SK-N-SH (cell line): ENCODE measurements at regions not wholly inside any gene's neighbourhood (a gene's known extent, or its start where the extent isn't known, plus 50 kb on each side); places are given as distances from the start of the nearest gene placed in this dataset.

ENCODE experiments used
- CTCF ChIA-PET: fragments of 300-600, 350-600 bp; formaldehyde crosslinking; extraction: SDS; loops from one replicate; lab custom pipeline; 2021; lab: Yijun Ruan, JAX
- POLR2A ChIA-PET: fragments of 350-600 bp; sonication (Branson Sonifier 250); formaldehyde crosslinking; extraction: SDS; loops from one replicate; lab custom pipeline; 2020; ENCODE audit warnings: antibody characterized with exemption, inconsistent platforms; lab: Yijun Ruan, JAX
- DNase-seq: peaks from one replicate; pipeline ENCODE4 v3.0.0; 2012
- H2AFZ ChIP-seq: fragments of 200-600 bp; sonication (generic); 2 replicates; pipeline ENCODE4 v1.8.1; 2016; ENCODE audit warnings: antibody characterized with exemption, mild to moderate bottlenecking, low read depth
- H3F3A ChIP-seq: fragments of 200-600 bp; sonication (generic); replicated peaks from 2 replicates; pipeline ENCODE3; 2016; ENCODE audit warnings: antibody characterized with exemption, mild to moderate bottlenecking; ENCODE audit not compliant: insufficient read depth
- H3K27ac ChIP-seq, 2 experiments: fragments of 200-500 bp in 1 of 2; fragments of 200-600 bp in 1 of 2; sonication (Bioruptor generic) in 1 of 2; sonication (generic), shearing (Covaris generic) in 1 of 2; 2 replicates each; pipeline versions ENCODE4 v1.5.1 to v1.6.1; 2014 to 2016; ENCODE audit warnings: low read depth in 2 of 2, inconsistent platforms in 1 of 2, low read length in 1 of 2, mild to moderate bottlenecking in 1 of 2, mixed read lengths in 1 of 2
- H3K27me3 ChIP-seq: fragments of 200-600 bp; sonication (generic), shearing (Covaris generic); 2 replicates; pipeline ENCODE4 v1.6.1; 2016; ENCODE audit warnings: mixed run types; ENCODE audit not compliant: insufficient read depth
- H3K36me3 ChIP-seq, 2 experiments: fragments of 200-500 bp in 1 of 2; fragments of 200-600 bp in 1 of 2; sonication (Bioruptor generic) in 1 of 2; sonication (generic) in 1 of 2; replicated peaks in 1 of 2; 2 replicates each; pipeline versions ENCODE3 to v1.5.1; 2014 to 2016; ENCODE audit warnings: low read length in 1 of 2, mild to moderate bottlenecking in 1 of 2; ENCODE audit not compliant: insufficient read depth in 2 of 2, control insufficient read depth in 1 of 2
- H3K4me1 ChIP-seq, 2 experiments: fragments of 200-500 bp in 1 of 2; fragments of 200-600 bp in 1 of 2; sonication (Bioruptor generic) in 1 of 2; sonication (generic), shearing (Covaris generic) in 1 of 2; 2 replicates each; pipeline versions ENCODE4 v1.5.1 to v1.6.1; 2014 to 2016; ENCODE audit warnings: low read depth in 1 of 2, low read length in 1 of 2, mixed run types in 1 of 2; ENCODE audit not compliant: insufficient read depth in 2 of 2, control insufficient read depth in 1 of 2
- H3K4me2 ChIP-seq: fragments of 200-600 bp; sonication (generic), shearing (Covaris generic); 2 replicates; pipeline ENCODE4 v1.6.1; 2017; ENCODE audit warnings: mixed run types
- H3K4me3 ChIP-seq, 2 experiments: fragments of 200-500 bp in 1 of 2; fragments of 200-600 bp in 1 of 2; sonication (Bioruptor generic) in 1 of 2; sonication (generic), shearing (Covaris generic) in 1 of 2; 2 replicates each; pipeline versions ENCODE4 v1.5.1 to v1.8.1; 2014 to 2016; ENCODE audit warnings: low read depth in 2 of 2, inconsistent platforms in 1 of 2, low read length in 1 of 2, mild to moderate bottlenecking in 1 of 2, mixed read lengths in 1 of 2, moderate library complexity in 1 of 2
- H3K79me2 ChIP-seq: fragments of 200-600 bp; sonication (generic); 2 replicates; pipeline ENCODE4 v1.8.1; 2017; ENCODE audit warnings: mild to moderate bottlenecking; ENCODE audit not compliant: insufficient read depth
- H3K9ac ChIP-seq: fragments of 200-600 bp; sonication (generic); 2 replicates; pipeline ENCODE4 v1.6.1; 2017; ENCODE audit warnings: mixed run types
- H3K9me2 ChIP-seq: fragments of 200-600 bp; sonication (generic); 2 replicates; pipeline ENCODE4 v1.6.1; 2017; ENCODE audit warnings: mixed run types
- H3K9me3 ChIP-seq: fragments of 200-600 bp; sonication (generic); 2 replicates; pipeline ENCODE4 v1.6.1; 2017; ENCODE audit warnings: mixed run types, mild to moderate bottlenecking, moderate library complexity
- H4K20me1 ChIP-seq: fragments of 200-600 bp; sonication (generic); 2 replicates; pipeline ENCODE4 v1.6.1; 2017; ENCODE audit warnings: mild to moderate bottlenecking, mixed run types; ENCODE audit not compliant: insufficient read depth
- CHD2 ChIP-seq: fragments of 150-350 bp; IDR thresholded peaks from 2 replicates; pipeline ENCODE4 v1.6.1; 2018; ENCODE audit warnings: low read length; ENCODE audit not compliant: partially characterized antibody
- CTCF ChIP-seq: fragments of 200-600 bp; sonication (generic); IDR thresholded peaks from 2 replicates; pipeline ENCODE4 v1.6.1; 2017; ENCODE audit warnings: antibody characterized with exemption, mild to moderate bottlenecking, moderate library complexity
- EP300 ChIP-seq, 2 experiments: IDR thresholded peaks; 2 replicates each; pipeline versions ENCODE4 v1.4.0 to v1.6.1; 2012; ENCODE audit warnings: borderline replicate concordance in 1 of 2, low read depth in 1 of 2, low read length in 1 of 2
- FOXJ3 ChIP-seq: sonication (generic); formaldehyde crosslinking; IDR thresholded peaks from 2 replicates; pipeline ENCODE4 v1.5.1; 2020; ENCODE audit warnings: mild to moderate bottlenecking, missing genetic modification reagents
- FOXM1 ChIP-seq: IDR thresholded peaks from 2 replicates; pipeline ENCODE4 v1.4.0; 2012; ENCODE audit warnings: low read depth, mild to moderate bottlenecking
- GABPA ChIP-seq: IDR thresholded peaks from 2 replicates; pipeline ENCODE4 v1.4.0; 2012; ENCODE audit warnings: low read depth, mild to moderate bottlenecking
- JUND ChIP-seq: IDR thresholded peaks from 2 replicates; pipeline ENCODE4 v1.4.0; 2012
- REST ChIP-seq: IDR thresholded peaks from 2 replicates; pipeline ENCODE4 v1.6.1; 2012; ENCODE audit warnings: mild to moderate bottlenecking, low read depth, low read length, moderate library complexity
- SIN3A ChIP-seq: IDR thresholded peaks from 2 replicates; pipeline ENCODE4 v1.6.1; 2012; ENCODE audit warnings: low read depth, mild to moderate bottlenecking, low read length, moderate library complexity, borderline replicate concordance
- TAF1 ChIP-seq: IDR thresholded peaks from 2 replicates; pipeline ENCODE4 v1.6.1; 2012; ENCODE audit warnings: low read depth, mild to moderate bottlenecking, low read length, moderate library complexity, borderline replicate concordance
- TCF12 ChIP-seq: IDR thresholded peaks from 2 replicates; pipeline ENCODE4 v1.4.0; 2012
- TEAD4 ChIP-seq: IDR thresholded peaks from 2 replicates; pipeline ENCODE4 v1.4.0; 2012; ENCODE audit warnings: mild to moderate bottlenecking, borderline replicate concordance; ENCODE audit not compliant: insufficient read depth
- WGBS: methylation state at CpG from one replicate; pipeline ENCODE4 v1.1.6; 2017; ENCODE audit warnings: low lambda C conversion rate; 5-methylcytosine and 5-hydroxymethylcytosine counted together
- TF ChIP-seq, protein P1 (sequence below): IDR thresholded peaks from 2 replicates; pipeline ENCODE4; 2012
- TF ChIP-seq, protein P2 (sequence below): IDR thresholded peaks from 2 replicates; pipeline ENCODE4 v1.4.0; 2012; ENCODE audit warnings: low read depth, borderline replicate concordance

GRCh38 chr20:24736131-24736843, 212.8 kb upstream of the CST7 start:
- Histone ChIP-seq H3K4me1 (peaks cover 0 to 5% of the 10 kb centered on the region in 2 experiments; a peak in 1 of 4 replicates), H3K4me2 (no peak overlapping the region), H3K79me2 (no peaks in the 10 kb centered on the region), H3K27ac (no peak overlapping the region), H4K20me1 (no peaks in the 10 kb centered on the region), H3K9me2 (no peaks in the 10 kb centered on the region), H3F3A (no peaks in the 10 kb centered on the region), H3K36me3 (no peaks in the 10 kb centered on the region), H3K9me3 (no peaks in the 10 kb centered on the region), H3K9ac (no peak overlapping the region), H2AFZ (no peak overlapping the region), H3K27me3 (no peaks in the 10 kb centered on the region), H3K4me3 (no peak overlapping the region)
- ChIA-PET POLR2A (no interaction called here), CTCF (no interaction called here)
- no peak for DNase-seq
- WGBS: 41% methylated on average over 10 of the region's 10 CpGs
- TF ChIP-seq FOXM1 (no peak), TEAD4 (no peak), FOXJ3 (CRISPR knock-in tag) (no peak)
- TF ChIP-seq, all 33 proteins: peak for 0

GRCh38 chr20:24736844-24737211, 212.2 kb upstream of the CST7 start:
- 51% methylated on average over 5 of the region's 5 CpGs for WGBS
- ChIA-PET POLR2A (no interaction called here), CTCF (no interaction called here)
- Histone ChIP-seq H3F3A (no peaks in the 10 kb centered on the region), H3K9me3 (no peaks in the 10 kb centered on the region), H4K20me1 (no peaks in the 10 kb centered on the region), H3K4me1 (peaks cover 0 to 5% of the 10 kb centered on the region in 2 experiments; a peak in 1 of 4 replicates), H3K4me2 (no peak overlapping the region), H3K36me3 (no peaks in the 10 kb centered on the region), H3K9ac (no peak overlapping the region), H3K27me3 (no peaks in the 10 kb centered on the region), H3K27ac (no peak overlapping the region), H3K4me3 (no peak overlapping the region), H2AFZ (no peak overlapping the region), H3K79me2 (no peaks in the 10 kb centered on the region), H3K9me2 (no peaks in the 10 kb centered on the region)
- no peak for TF ChIP-seq FOXJ3 (CRISPR knock-in tag)
- TF ChIP-seq GABPA: no peak
- TF ChIP-seq CHD2: no peak
- no peak for TF ChIP-seq SIN3A
- TF ChIP-seq EP300 (IDR thresholded peaks at IDR 0.05; ENCODE audit: borderline replicate concordance in 1 of 2, low read depth in 1 of 2, low read length in 1 of 2): no peak
- TF ChIP-seq REST: no peak
- TF ChIP-seq, protein P1, sequence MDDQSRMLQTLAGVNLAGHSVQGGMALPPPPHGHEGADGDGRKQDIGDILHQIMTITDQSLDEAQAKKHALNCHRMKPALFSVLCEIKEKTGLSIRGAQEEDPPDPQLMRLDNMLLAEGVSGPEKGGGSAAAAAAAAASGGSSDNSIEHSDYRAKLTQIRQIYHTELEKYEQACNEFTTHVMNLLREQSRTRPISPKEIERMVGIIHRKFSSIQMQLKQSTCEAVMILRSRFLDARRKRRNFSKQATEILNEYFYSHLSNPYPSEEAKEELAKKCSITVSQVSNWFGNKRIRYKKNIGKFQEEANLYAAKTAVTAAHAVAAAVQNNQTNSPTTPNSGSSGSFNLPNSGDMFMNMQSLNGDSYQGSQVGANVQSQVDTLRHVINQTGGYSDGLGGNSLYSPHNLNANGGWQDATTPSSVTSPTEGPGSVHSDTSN: no peak
- no peak for TF ChIP-seq TCF12
- no peak for TF ChIP-seq JUND
- TF ChIP-seq CTCF: no peak
- no peak for TF ChIP-seq TAF1
- TF ChIP-seq, protein P2, sequence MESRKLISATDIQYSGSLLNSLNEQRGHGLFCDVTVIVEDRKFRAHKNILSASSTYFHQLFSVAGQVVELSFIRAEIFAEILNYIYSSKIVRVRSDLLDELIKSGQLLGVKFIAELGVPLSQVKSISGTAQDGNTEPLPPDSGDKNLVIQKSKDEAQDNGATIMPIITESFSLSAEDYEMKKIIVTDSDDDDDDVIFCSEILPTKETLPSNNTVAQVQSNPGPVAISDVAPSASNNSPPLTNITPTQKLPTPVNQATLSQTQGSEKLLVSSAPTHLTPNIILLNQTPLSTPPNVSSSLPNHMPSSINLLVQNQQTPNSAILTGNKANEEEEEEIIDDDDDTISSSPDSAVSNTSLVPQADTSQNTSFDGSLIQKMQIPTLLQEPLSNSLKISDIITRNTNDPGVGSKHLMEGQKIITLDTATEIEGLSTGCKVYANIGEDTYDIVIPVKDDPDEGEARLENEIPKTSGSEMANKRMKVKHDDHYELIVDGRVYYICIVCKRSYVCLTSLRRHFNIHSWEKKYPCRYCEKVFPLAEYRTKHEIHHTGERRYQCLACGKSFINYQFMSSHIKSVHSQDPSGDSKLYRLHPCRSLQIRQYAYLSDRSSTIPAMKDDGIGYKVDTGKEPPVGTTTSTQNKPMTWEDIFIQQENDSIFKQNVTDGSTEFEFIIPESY: no peak
- no peak for DNase-seq
